Tibial artery (tissue), 4 donors: ENCODE measurements at regions not wholly inside any gene's neighbourhood (a gene's known extent, or its start where the extent isn't known, plus 50 kb on each side); places are given as distances from the start of the nearest gene placed in this dataset.

Experiments used
- DNase-seq, 2 donors: peaks; one replicate each; pipeline ENCODE4 v3.0.0-alpha.2; 2019
- H3K27ac ChIP-seq, 2 donors: fragments of 200-600 bp; sonication (generic) in 1 of 2; 1 replicate in 1 of 2; 2 replicates in 1 of 2; pipeline ENCODE4 v1.5.1; 2018 to 2019; ENCODE audit warnings: mild to moderate bottlenecking in 1 of 2
- H3K27me3 ChIP-seq, 2 donors: fragments of 200-600 bp; sonication (generic) in 1 of 2; one replicate each; pipeline versions ENCODE4 v1.5.1 to v1.6.0; 2016 to 2019
- H3K36me3 ChIP-seq, 3 donors: fragments of 200-600 bp; sonication (generic) in 2 of 3; one replicate each; pipeline ENCODE4 v1.5.1; 2016 to 2019; ENCODE audit warnings: mild to moderate bottlenecking in 2 of 3
- H3K4me1 ChIP-seq, 4 donors: fragments of 200-600 bp; sonication (generic) in 2 of 4; 1 replicate in 3 of 4; 2 replicates in 1 of 4; pipeline ENCODE4 v1.5.1; 2016 to 2019
- H3K4me3 ChIP-seq, 2 donors: fragments of 200-600 bp; sonication (generic) in 1 of 2; 1 replicate in 1 of 2; 2 replicates in 1 of 2; pipeline ENCODE4 v1.5.1; 2018 to 2019; ENCODE audit warnings: mild to moderate bottlenecking in 2 of 2
- H3K9me3 ChIP-seq, 3 donors: fragments of 200-600 bp; sonication (generic) in 1 of 3; one replicate each; pipeline ENCODE4 v1.5.1; 2016 to 2019
- CTCF ChIP-seq, 2 experiments: fragments of 200-600 bp in 1 of 2; fragments of 450-650 bp in 1 of 2; IDR thresholded peaks; one replicate each; pipeline ENCODE4 v1.5.1; 2017 to 2019; ENCODE audit warnings: antibody characterized with exemption in 2 of 2, mild to moderate bottlenecking in 1 of 2, moderate library complexity in 1 of 2
- intact Hi-C: fragments of 100-400 bp; cut with DNase I; formaldehyde crosslinking; loops from one replicate; pipeline ENCODE4 v1.15.0; 2023; ENCODE audit warnings: low total_unique reads

- no peak for DNase-seq
- Histone ChIP-seq H3K4me3 (no peak overlapping the region), H3K4me1 (no peaks in the 10 kb centered on the region), H3K27me3 (no peaks in the 10 kb centered on the region), H3K36me3 (no peaks in the 10 kb centered on the region), H3K27ac (no peak overlapping the region), H3K9me3 (no peaks in the 10 kb centered on the region)
- no peak for TF ChIP-seq CTCF (IDR thresholded peaks at IDR 0.05)
- intact Hi-C loops: no loop called here
Measured at GRCh38 chr4:45795135-45795534, 328.7 kb downstream of the GABRG1 start.

- Histone ChIP-seq H3K4me3 (no peak overlapping the region), H3K9me3 (no peaks in the 10 kb centered on the region), H3K36me3 (no peaks in the 10 kb centered on the region), H3K27ac (no peak overlapping the region), H3K4me1 (no peaks in the 10 kb centered on the region), H3K27me3 (no peaks in the 10 kb centered on the region)
- intact Hi-C loops: no loop called here
- no peak for TF ChIP-seq CTCF (IDR thresholded peaks at IDR 0.05)
- DNase-seq: no peak
Measured at GRCh38 chr4:45778514-45778913, 345.3 kb downstream of the GABRG1 start.

GRCh38 chr4:45776146-45776545, 347.7 kb downstream of the GABRG1 start:
- intact Hi-C loops: no loop called here
- H3K9me3 ChIP-seq: no peaks in the 10 kb centered on the region
- H3K4me3 ChIP-seq: no peak overlapping the region
- H3K4me1 ChIP-seq: no peaks in the 10 kb centered on the region
- no peak for DNase-seq
- no peak overlapping the region for H3K27ac ChIP-seq
- no peaks in the 10 kb centered on the region for H3K36me3 ChIP-seq
- TF ChIP-seq CTCF (IDR thresholded peaks at IDR 0.05): no peak
- no peaks in the 10 kb centered on the region for H3K27me3 ChIP-seq

- H3K4me3 ChIP-seq: no peak overlapping the region
- no peak for TF ChIP-seq CTCF (IDR thresholded peaks at IDR 0.05)
- intact Hi-C loops: no loop called here
Measured at GRCh38 chr4:45770958-45771357, 352.9 kb downstream of the GABRG1 start.

GRCh38 chr4:45765521-45765920, 358.3 kb downstream of the GABRG1 start:
- Histone ChIP-seq H3K9me3 (no peaks in the 10 kb centered on the region), H3K27me3 (no peaks in the 10 kb centered on the region), H3K27ac (no peak overlapping the region), H3K4me3 (no peak overlapping the region), H3K36me3 (no peaks in the 10 kb centered on the region), H3K4me1 (no peaks in the 10 kb centered on the region)
- no peak for TF ChIP-seq CTCF (IDR thresholded peaks at IDR 0.05)
- no peak for DNase-seq
- intact Hi-C loops: no loop called here

More at GRCh38 chr4:45770958-45771357, 352.9 kb downstream of the GABRG1 start:
- H3K4me1 ChIP-seq: no peaks in the 10 kb centered on the region
- no peak for DNase-seq
- no peak overlapping the region for H3K27ac ChIP-seq
- no peaks in the 10 kb centered on the region for H3K36me3 ChIP-seq
- no peaks in the 10 kb centered on the region for H3K27me3 ChIP-seq
- no peaks in the 10 kb centered on the region for H3K9me3 ChIP-seq

- H3K4me3 ChIP-seq: no peak overlapping the region
- H3K27me3 ChIP-seq: no peaks in the 10 kb centered on the region
- intact Hi-C loops: no loop called here
- no peaks in the 10 kb centered on the region for H3K36me3 ChIP-seq
- H3K4me1 ChIP-seq: no peaks in the 10 kb centered on the region
- no peaks in the 10 kb centered on the region for H3K9me3 ChIP-seq
- TF ChIP-seq CTCF (IDR thresholded peaks at IDR 0.05): no peak
- no peak overlapping the region for H3K27ac ChIP-seq
- no peak for DNase-seq
Measured at GRCh38 chr4:45751877-45752530, 371.9 kb downstream of the GABRG1 start.
